ENCODE measurements at regions not wholly inside any gene's neighbourhood (a gene's known extent, or its start where the extent isn't known, plus 50 kb on each side); places are given as distances from the start of the nearest gene placed in this dataset.

GRCh38 chr16:80191928-80192327 lies 348.9 kb upstream of the DYNLRB2 start:
- Histone ChIP-seq H3K27ac (ENCODE audit: low read depth in 1 of 3, low read length in 2 of 3) (no peak overlapping the region), H3K4me3 (ENCODE audit: low read depth in 1 of 3, low read length in 3 of 3) (no peak overlapping the region), H3K9me3 (ENCODE audit: control insufficient read depth in 2 of 2, insufficient read depth in 1 of 2, low read depth in 1 of 2, low read length in 1 of 2) (no peaks in the 10 kb centered on the region), H3K4me1 (ENCODE audit: control insufficient read depth in 3 of 3, insufficient read depth in 2 of 3, low read depth in 1 of 3, low read length in 2 of 3) (no peaks in the 10 kb centered on the region), H3K27me3 (ENCODE audit: control insufficient read depth in 3 of 3, insufficient read depth in 3 of 3, low read length in 3 of 3) (peaks cover 0 to 2% (median 0%) of the 10 kb centered on the region in 3 donors), H3K36me3 (ENCODE audit: control insufficient read depth in 3 of 3, insufficient read depth in 2 of 3, low read depth in 1 of 3, low read length in 3 of 3) (no peaks in the 10 kb centered on the region)
- DNase-seq (no peak), FAIRE-seq (no peak)
- WGBS, 3 donors = 67 to 93% (median 85%) methylated on average over 3 of the region's 3 CpGs

GRCh38 chr16:80189476-80190175 lies 351.2 kb upstream of the DYNLRB2 start:
- 69 to 70% (median 69%) methylated on average over 7 of the region's 7 CpGs for WGBS, 3 donors
- Histone ChIP-seq H3K4me1 (ENCODE audit: control insufficient read depth in 3 of 3, insufficient read depth in 2 of 3, low read depth in 1 of 3, low read length in 2 of 3) (no peaks in the 10 kb centered on the region), H3K36me3 (ENCODE audit: control insufficient read depth in 3 of 3, insufficient read depth in 2 of 3, low read depth in 1 of 3, low read length in 3 of 3) (no peaks in the 10 kb centered on the region), H3K27ac (ENCODE audit: low read depth in 1 of 3, low read length in 2 of 3) (no peak overlapping the region), H3K27me3 (ENCODE audit: control insufficient read depth in 3 of 3, insufficient read depth in 3 of 3, low read length in 3 of 3) (peaks cover 0 to 2% (median 0%) of the 10 kb centered on the region in 3 donors), H3K9me3 (ENCODE audit: control insufficient read depth in 2 of 2, insufficient read depth in 1 of 2, low read depth in 1 of 2, low read length in 1 of 2) (no peaks in the 10 kb centered on the region), H3K4me3 (ENCODE audit: low read depth in 1 of 3, low read length in 3 of 3) (no peak overlapping the region)
- no peak for DNase-seq
- FAIRE-seq = no peak

- WGBS, 3 donors = 78 to 91% (median 87%) methylated on average over 1 of the region's 1 CpG
- no peak overlapping the region for H3K4me3 ChIP-seq (ENCODE audit: low read depth in 1 of 3, low read length in 3 of 3)
- H3K27ac ChIP-seq (ENCODE audit: low read depth in 1 of 3, low read length in 2 of 3) = no peak overlapping the region
- H3K4me1 ChIP-seq (ENCODE audit: control insufficient read depth in 3 of 3, insufficient read depth in 2 of 3, low read depth in 1 of 3, low read length in 2 of 3) = no peaks in the 10 kb centered on the region
- DNase-seq = no peak
- no peak for FAIRE-seq
- H3K27me3 ChIP-seq (ENCODE audit: control insufficient read depth in 3 of 3, insufficient read depth in 3 of 3, low read length in 3 of 3) = no peaks in the 10 kb centered on the region
- no peaks in the 10 kb centered on the region for H3K36me3 ChIP-seq (ENCODE audit: control insufficient read depth in 3 of 3, insufficient read depth in 2 of 3, low read depth in 1 of 3, low read length in 3 of 3)
- no peaks in the 10 kb centered on the region for H3K9me3 ChIP-seq (ENCODE audit: control insufficient read depth in 2 of 2, insufficient read depth in 1 of 2, low read depth in 1 of 2, low read length in 1 of 2)
Measured at GRCh38 chr16:80176114-80176513, 364.7 kb upstream of the DYNLRB2 start.

- H3K4me1 ChIP-seq (ENCODE audit: control insufficient read depth in 3 of 3, insufficient read depth in 2 of 3, low read depth in 1 of 3, low read length in 2 of 3) = no peaks in the 10 kb centered on the region
- DNase-seq (no peak), FAIRE-seq (no peak)
- no peak overlapping the region for H3K27ac ChIP-seq (ENCODE audit: low read depth in 1 of 3, low read length in 2 of 3)
- H3K4me3 ChIP-seq (ENCODE audit: low read depth in 1 of 3, low read length in 3 of 3) = no peak overlapping the region
- no peaks in the 10 kb centered on the region for H3K36me3 ChIP-seq (ENCODE audit: control insufficient read depth in 3 of 3, insufficient read depth in 2 of 3, low read depth in 1 of 3, low read length in 3 of 3)
- H3K27me3 ChIP-seq (ENCODE audit: control insufficient read depth in 3 of 3, insufficient read depth in 3 of 3, low read length in 3 of 3) = no peaks in the 10 kb centered on the region
- 70 to 84% (median 76%) methylated on average over 1 of the region's 1 CpG for WGBS, 3 donors
- H3K9me3 ChIP-seq (ENCODE audit: control insufficient read depth in 2 of 2, insufficient read depth in 1 of 2, low read depth in 1 of 2, low read length in 1 of 2) = no peaks in the 10 kb centered on the region
Measured at GRCh38 chr16:80175011-80175410, 365.8 kb upstream of the DYNLRB2 start.

GRCh38 chr16:80174416-80174815 lies 366.4 kb upstream of the DYNLRB2 start:
- Histone ChIP-seq H3K9me3 (ENCODE audit: control insufficient read depth in 2 of 2, insufficient read depth in 1 of 2, low read depth in 1 of 2, low read length in 1 of 2) (no peaks in the 10 kb centered on the region), H3K27ac (ENCODE audit: low read depth in 1 of 3, low read length in 2 of 3) (no peak overlapping the region), H3K4me1 (ENCODE audit: control insufficient read depth in 3 of 3, insufficient read depth in 2 of 3, low read depth in 1 of 3, low read length in 2 of 3) (no peaks in the 10 kb centered on the region), H3K36me3 (ENCODE audit: control insufficient read depth in 3 of 3, insufficient read depth in 2 of 3, low read depth in 1 of 3, low read length in 3 of 3) (no peaks in the 10 kb centered on the region), H3K27me3 (ENCODE audit: control insufficient read depth in 3 of 3, insufficient read depth in 3 of 3, low read length in 3 of 3) (no peaks in the 10 kb centered on the region), H3K4me3 (ENCODE audit: low read depth in 1 of 3, low read length in 3 of 3) (no peak overlapping the region)
- FAIRE-seq (no peak), DNase-seq (no peak)
- 67 to 77% (median 73%) methylated on average over 2 of the region's 2 CpGs for WGBS, 3 donors

GRCh38 chr16:80171746-80172145 lies 369.0 kb upstream of the DYNLRB2 start:
- no peak for DNase-seq
- no peaks in the 10 kb centered on the region for H3K9me3 ChIP-seq (ENCODE audit: control insufficient read depth in 2 of 2, insufficient read depth in 1 of 2, low read depth in 1 of 2, low read length in 1 of 2)
- no peaks in the 10 kb centered on the region for H3K27me3 ChIP-seq (ENCODE audit: control insufficient read depth in 3 of 3, insufficient read depth in 3 of 3, low read length in 3 of 3)
- H3K36me3 ChIP-seq (ENCODE audit: control insufficient read depth in 3 of 3, insufficient read depth in 2 of 3, low read depth in 1 of 3, low read length in 3 of 3) = no peaks in the 10 kb centered on the region
- H3K27ac ChIP-seq (ENCODE audit: low read depth in 1 of 3, low read length in 2 of 3) = no peak overlapping the region
- no peaks in the 10 kb centered on the region for H3K4me1 ChIP-seq (ENCODE audit: control insufficient read depth in 3 of 3, insufficient read depth in 2 of 3, low read depth in 1 of 3, low read length in 2 of 3)
- 67 to 84% (median 69%) methylated on average over 4 of the region's 4 CpGs for WGBS, 3 donors
- FAIRE-seq = no peak
- H3K4me3 ChIP-seq (ENCODE audit: low read depth in 1 of 3, low read length in 3 of 3) = no peak overlapping the region

- no peak overlapping the region for H3K4me3 ChIP-seq (ENCODE audit: low read depth in 1 of 3, low read length in 3 of 3)
- FAIRE-seq = no peak
Measured at GRCh38 chr16:80171199-80171598, 369.6 kb upstream of the DYNLRB2 start.

GRCh38 chr16:80167657-80168390 lies 373.0 kb upstream of the DYNLRB2 start:
- DNase-seq (no peak), FAIRE-seq (no peak)
- H3K36me3 ChIP-seq (ENCODE audit: control insufficient read depth in 3 of 3, insufficient read depth in 2 of 3, low read depth in 1 of 3, low read length in 3 of 3) = no peaks in the 10 kb centered on the region
- no peaks in the 10 kb centered on the region for H3K9me3 ChIP-seq (ENCODE audit: control insufficient read depth in 2 of 2, insufficient read depth in 1 of 2, low read depth in 1 of 2, low read length in 1 of 2)
- H3K27me3 ChIP-seq (ENCODE audit: control insufficient read depth in 3 of 3, insufficient read depth in 3 of 3, low read length in 3 of 3) = no peaks in the 10 kb centered on the region
- H3K27ac ChIP-seq (ENCODE audit: low read depth in 1 of 3, low read length in 2 of 3) = no peak overlapping the region
- WGBS, 3 donors = 58 to 70% (median 59%) methylated on average over 10 of the region's 10 CpGs
- H3K4me1 ChIP-seq (ENCODE audit: control insufficient read depth in 3 of 3, insufficient read depth in 2 of 3, low read depth in 1 of 3, low read length in 2 of 3) = no peaks in the 10 kb centered on the region
- H3K4me3 ChIP-seq (ENCODE audit: low read depth in 1 of 3, low read length in 3 of 3) = no peak overlapping the region

More at GRCh38 chr16:80171199-80171598, 369.6 kb upstream of the DYNLRB2 start:
- WGBS, 3 donors = 84 to 97% (median 95%) methylated on average over 4 of the region's 4 CpGs
- no peak for DNase-seq
- Histone ChIP-seq H3K9me3 (ENCODE audit: control insufficient read depth in 2 of 2, insufficient read depth in 1 of 2, low read depth in 1 of 2, low read length in 1 of 2) (no peaks in the 10 kb centered on the region), H3K4me1 (ENCODE audit: control insufficient read depth in 3 of 3, insufficient read depth in 2 of 3, low read depth in 1 of 3, low read length in 2 of 3) (no peaks in the 10 kb centered on the region), H3K36me3 (ENCODE audit: control insufficient read depth in 3 of 3, insufficient read depth in 2 of 3, low read depth in 1 of 3, low read length in 3 of 3) (no peaks in the 10 kb centered on the region), H3K27ac (ENCODE audit: low read depth in 1 of 3, low read length in 2 of 3) (no peak overlapping the region), H3K27me3 (ENCODE audit: control insufficient read depth in 3 of 3, insufficient read depth in 3 of 3, low read length in 3 of 3) (no peaks in the 10 kb centered on the region)

Measured in small intestine (tissue), 7 donors.